ENCODE measurements at regions not wholly inside any gene's neighbourhood (a gene's known extent, or its start where the extent isn't known, plus 50 kb on each side); places are given as distances from the start of the nearest gene placed in this dataset.

DNA sequence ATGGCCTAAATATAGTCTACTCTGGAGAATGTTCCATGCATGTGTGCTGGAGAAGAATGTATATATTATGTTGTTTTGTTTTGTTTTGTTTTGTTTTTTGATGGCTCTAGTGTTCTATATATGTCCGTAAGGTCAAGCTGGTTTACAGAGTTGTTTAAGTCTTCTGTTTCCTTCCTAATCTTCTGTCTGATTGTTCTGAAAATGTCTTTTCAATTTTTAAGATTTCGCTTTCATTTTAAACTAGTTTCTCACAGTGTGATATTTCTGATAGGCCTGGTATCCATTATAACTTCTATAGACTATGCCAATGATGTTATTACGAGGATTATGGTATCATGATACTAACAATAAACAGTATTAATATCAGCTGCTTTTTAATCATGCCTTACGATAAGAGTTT, 1126.3 kb upstream of the SORCS1 start:
- TF ChIP-seq, protein P1, sequence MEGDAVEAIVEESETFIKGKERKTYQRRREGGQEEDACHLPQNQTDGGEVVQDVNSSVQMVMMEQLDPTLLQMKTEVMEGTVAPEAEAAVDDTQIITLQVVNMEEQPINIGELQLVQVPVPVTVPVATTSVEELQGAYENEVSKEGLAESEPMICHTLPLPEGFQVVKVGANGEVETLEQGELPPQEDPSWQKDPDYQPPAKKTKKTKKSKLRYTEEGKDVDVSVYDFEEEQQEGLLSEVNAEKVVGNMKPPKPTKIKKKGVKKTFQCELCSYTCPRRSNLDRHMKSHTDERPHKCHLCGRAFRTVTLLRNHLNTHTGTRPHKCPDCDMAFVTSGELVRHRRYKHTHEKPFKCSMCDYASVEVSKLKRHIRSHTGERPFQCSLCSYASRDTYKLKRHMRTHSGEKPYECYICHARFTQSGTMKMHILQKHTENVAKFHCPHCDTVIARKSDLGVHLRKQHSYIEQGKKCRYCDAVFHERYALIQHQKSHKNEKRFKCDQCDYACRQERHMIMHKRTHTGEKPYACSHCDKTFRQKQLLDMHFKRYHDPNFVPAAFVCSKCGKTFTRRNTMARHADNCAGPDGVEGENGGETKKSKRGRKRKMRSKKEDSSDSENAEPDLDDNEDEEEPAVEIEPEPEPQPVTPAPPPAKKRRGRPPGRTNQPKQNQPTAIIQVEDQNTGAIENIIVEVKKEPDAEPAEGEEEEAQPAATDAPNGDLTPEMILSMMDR (IDR thresholded peaks at IDR 0.05), result no peak
- TF ChIP-seq POLR2A (IDR thresholded peaks at IDR 0.05), result no peak

Measured in heart left ventricle (tissue), 13 donors.